Fibroblast of skin of left biceps (primary cell): ENCODE measurements at regions not wholly inside any gene's neighbourhood (a gene's known extent, or its start where the extent isn't known, plus 50 kb on each side); places are given as distances from the start of the nearest gene placed in this dataset.

Source experiments
- DNase-seq, 2 experiments: peaks; one replicate each; pipeline ENCODE4 v3.0.0-alpha.2; 2013; ENCODE audit warnings: low read depth in 2 of 2

DNA sequence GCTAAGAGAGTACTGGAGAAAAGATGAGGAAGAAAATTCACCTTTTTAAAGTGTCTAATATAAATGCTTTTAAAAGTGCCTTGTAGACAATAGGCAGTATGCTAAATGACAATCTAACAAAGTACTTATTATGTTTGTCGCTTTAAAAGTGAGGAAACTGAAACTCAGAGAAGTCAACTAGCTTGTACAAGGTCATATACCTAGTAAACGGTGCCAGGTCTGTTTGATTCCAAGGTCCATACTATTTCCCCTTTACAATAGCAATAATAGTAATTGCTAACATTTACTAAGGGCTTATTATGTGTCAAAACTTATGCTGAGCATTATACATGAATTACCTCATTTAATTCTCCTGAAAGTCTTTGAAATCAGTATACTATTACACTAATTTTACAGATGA is 328.6 kb upstream of the SLC24A2 start:
- no peak for DNase-seq

DNA sequence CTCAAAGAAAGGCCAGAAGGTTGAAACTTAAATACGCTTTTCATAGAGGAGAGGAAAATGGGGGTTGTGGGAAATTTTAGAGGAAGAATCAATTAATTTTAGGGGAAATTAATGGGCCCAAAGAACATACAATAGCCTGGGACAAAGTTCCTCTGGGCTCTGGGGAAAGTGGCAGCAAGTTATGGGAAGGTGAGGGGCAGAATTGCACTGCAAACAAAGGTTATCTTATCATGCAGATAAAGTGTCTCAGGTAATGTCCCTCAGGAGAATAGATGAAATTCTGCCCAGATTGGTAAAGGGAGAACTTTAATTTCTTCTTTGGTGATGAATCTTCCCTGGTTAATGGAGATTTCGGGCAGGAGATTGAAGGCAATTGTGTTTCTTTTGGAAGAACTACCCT is 326.1 kb upstream of the SLC24A2 start:
- no peak for DNase-seq

DNA sequence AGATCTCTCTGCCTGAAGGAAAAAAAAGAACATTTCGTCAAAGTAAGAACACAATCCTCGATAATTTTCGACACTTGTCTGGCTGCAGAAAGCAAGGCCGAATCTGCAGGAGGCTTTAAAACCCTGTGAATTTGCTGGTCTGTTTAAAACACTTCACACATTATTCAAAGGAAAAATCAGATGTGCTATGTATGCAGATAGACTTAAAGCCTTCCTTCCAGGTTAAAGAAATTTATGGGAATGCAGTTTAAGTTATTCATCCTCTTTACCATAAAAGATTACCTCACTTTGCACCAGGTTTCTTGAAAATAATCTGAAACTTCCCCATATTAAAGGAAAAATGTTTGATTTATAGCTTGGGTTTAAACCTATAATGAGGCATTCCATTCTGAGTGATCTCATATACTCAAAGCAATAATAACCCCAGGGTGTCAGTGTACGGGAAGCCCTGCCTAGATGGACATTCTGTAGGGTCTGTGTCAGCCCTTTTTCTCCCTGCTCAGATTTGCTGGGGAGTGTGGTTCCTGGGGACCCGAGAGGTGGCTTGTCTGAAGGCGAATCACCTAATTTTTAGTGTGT is 323.5 kb upstream of the SLC24A2 start:
- DNase-seq, result no peak

DNA sequence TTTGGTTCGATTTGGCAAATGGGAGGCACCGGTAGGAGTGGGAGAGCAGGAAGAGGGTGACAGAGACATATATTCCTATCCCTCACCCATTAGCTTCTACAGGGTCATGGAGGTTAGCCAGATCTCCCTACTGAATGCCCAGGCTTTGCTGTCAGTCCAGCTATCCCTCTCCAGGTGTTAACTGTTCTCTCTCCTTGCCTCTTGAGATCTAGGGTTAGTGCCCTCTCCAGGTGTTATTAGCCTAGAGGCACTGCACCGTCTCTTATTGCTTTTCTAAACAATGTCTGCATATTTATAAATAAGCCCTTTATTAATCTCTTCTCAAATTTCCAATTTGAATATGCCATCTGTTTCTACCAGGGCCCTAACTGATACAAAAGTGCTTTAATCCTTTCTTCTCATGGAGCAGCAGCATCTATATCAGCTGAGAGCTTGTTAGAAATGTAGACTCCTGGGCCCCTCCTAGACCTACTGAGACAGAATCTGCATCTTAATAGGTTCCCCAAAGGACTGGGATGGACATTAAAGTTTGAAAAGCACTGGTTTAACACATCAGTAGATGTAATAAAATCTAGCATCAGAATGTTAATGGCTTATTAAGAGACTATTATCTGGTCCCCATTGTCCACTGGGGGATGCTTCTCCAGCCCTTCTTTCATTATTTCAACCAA is 322.5 kb upstream of the SLC24A2 start:
- DNase-seq, result no peak

DNA sequence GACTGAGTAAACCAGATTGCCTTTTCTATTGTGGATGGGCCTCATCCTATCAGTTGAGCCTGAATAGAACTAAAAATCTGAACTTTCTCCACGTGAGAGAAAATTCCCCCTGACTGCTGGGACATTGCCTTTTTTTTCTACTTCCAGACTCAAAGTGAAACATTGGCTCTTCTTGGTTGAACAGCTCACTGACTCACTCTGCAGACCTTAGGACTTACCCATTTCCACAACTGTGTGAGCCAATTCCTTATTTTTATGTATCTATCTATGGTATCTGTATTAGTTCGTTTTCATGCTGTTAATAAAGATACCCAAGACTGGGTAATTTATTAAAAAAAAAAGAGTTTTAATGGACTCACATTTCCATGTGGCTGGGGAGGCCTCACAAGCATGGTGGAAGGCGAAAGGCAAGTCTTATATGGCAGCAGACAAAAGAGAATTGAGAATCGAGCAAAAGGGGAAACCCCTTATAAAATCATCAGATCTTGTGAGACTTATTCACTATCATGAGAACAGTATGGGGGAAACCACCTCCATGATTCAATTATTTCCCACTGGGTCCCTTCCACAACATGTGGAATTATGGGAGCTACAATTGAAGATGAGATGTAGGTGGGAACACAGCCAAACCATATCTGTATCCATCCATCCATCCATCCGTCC is 306.7 kb upstream of the SLC24A2 start:
- DNase-seq, result no peak

DNA sequence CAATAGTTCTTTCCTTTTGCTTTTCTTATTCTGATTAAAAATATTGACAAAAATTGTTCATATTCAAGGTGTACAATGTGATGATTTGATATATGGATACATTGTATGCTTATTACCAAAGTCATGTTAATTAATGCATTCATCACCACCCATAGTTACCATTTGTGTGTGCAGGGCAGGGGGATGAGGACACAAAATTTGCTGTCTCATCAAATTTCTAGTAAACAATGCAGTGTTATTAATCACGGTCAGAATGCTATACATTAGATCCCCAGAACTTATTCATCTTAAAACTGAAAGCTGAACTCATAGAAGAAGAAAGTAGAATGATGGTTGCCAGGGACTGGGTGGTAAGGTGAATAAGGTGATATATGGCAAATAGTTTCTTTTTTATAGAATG is 303.7 kb upstream of the SLC24A2 start:
- no peak for DNase-seq

DNA sequence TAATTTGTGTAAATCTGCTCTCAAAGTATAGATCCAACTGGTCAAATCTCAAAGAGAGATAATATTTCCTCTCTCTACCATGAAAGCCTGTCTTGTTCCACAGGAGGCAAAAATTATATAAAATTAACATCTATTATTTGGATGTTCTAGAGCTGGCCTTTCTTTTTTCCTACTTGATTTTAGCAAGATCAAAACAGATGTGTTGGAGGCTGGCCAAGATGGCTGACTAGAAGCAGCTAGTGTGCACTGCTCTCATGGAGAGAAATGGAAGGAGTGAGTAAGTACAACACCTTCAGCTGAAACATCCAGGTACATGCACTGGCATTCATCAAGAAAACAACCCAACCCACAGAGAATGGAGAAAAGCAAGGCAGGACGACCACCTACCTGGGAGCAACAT is 298.6 kb upstream of the SLC24A2 start:
- DNase-seq, result no peak

DNA sequence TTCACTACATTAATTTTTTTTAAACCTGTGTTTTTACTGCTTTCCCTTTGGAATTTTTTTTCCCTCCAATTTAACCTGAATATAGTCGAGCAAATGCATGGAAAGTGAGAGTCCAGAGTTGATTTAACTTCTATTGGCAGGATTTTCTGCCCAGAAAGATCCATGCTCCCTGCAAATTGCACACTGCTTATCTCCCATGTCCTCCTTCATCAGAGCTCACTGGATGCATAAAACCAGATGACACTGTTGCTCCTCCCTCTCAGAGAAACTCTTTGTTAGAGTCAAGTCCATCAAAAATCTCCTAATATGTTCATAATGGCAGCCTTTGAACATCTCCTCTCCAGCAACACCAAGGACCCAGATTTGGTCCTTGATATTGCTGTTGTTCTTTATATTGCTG is 297.0 kb upstream of the SLC24A2 start:
- DNase-seq, result no peak

DNA sequence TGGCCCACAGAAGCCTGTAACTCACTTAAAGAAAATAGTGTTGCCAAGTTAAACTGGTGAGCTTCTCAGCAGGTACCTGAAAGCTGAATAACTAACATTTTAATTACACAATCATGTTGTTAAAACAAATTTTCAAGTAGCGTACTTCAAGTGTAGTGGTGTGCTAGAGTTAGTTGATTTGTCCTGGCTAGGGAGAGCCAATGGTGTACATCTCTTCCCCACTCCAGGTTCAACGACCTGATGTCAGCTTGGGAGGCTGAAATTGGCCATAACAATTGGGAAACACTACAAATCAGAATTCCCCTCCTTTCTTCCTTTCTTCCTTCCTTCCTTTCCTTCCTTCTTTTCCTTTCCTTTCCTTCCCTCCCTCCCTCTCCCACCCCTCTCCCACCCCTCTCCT is 295.3 kb upstream of the SLC24A2 start:
- no peak for DNase-seq

DNA sequence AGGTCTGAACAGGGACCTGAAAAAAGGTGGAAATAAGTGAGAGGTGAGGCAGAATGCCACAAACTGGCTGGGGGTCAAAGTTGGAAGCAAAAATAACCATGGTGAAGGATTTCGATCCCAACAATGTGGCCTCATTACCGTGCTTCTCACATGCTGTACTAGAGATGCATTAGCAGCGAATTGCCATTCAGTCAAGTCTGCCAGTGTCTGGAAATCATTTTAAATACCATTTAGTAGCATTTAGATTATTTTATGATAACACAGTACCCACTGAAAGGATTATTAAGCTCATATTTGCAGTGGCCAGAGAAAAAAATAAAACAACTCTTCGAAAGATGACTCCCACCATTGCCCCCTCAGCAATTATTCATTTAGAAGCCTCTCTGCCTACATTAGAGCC is 294.6 kb upstream of the SLC24A2 start:
- DNase-seq, result no peak

DNA sequence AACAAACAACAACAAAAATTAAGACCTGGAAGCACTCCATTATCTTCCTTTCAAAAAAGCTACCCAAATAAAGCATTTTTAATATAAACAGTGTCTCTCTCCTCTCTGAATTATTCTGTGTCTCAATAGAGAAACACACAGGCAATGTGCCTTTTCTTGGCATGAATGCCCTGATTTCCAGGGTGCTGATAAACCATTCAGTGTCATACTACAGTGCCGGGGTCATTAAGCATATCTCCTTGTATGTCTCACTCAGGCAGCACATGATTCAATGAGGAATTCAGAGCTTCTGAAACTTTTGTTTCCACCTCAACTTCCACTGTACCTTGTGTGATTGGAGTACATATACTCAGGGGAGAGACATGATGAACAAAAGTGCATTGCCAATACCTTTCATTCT is 294.0 kb upstream of the SLC24A2 start:
- no peak for DNase-seq

DNA sequence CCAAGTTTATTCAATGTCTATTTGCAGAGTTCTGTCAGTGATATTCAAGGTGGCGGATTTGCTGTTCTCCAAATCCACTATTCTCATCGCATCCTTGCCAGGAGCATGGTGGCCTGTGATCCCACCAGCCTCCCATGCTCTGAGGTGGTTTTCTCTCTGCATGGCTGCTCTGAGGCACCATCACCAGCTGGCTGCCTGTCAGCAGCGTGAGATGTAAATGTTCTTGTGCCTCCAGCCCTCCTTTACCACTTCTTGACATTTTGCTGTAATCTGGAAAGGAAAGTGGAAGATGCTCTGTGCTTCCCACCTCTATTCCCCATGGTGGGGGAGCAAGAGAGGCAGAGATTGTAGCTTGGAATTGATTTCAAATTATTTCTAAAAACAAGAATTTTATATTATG is 293.6 kb upstream of the SLC24A2 start:
- no peak for DNase-seq

DNA sequence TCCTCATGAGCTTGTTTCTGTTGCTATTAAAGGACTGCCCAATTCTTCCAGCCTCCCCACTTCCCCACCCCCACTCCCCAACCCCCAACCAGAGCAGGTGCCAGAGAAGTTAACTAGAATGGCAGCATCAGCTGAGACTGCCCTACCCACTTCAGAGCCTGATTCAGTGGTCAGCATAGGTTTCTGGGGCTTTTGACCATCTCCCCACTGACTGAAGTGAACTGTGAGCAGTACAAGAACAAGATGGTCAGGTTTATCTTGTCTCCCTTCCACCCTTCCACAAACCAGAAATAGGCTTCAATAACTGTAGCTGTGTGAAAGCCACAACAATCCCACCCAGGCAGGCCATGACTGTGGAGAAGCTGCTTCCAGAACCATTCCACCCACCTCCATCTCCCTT is 289.4 kb upstream of the SLC24A2 start:
- no peak for DNase-seq

DNA sequence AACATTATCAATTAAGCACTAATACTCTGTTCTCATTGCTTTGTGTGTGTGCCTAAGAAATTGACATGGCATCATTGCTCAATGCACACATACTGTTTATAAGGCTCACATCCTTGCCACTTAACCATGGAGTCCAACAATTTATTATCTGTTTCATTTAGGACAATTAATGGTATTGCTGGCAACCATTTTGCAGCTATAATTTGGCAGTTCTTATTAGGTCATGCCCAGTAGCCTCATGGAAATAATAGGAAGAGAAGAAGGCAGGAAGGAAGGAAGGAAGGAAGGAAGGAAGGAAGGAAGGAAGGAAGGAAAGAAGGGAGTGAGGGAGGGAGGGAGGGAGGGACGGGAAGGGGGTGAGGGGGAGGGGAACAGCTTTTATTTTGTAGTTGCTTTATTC is 285.5 kb upstream of the SLC24A2 start:
- no peak for DNase-seq

DNA sequence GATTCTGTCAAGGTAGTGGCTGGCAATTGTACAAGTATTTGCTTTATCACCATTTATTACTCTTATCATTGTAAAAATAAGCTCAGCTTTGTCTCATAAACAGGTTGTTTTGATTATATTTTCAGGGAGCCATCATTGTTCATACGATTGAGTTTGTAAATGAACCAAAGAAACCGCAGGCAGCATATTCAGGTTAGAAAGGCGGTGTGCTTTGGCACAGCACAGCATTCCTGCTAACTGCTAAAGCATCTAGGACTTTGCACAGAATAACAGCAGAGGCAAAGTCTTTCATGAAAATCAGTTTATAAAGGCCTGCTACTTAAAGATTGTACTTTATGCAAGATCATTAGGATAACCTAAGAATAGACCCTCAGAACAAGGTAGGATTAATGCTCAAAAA is 281.5 kb upstream of the SLC24A2 start:
- DNase-seq, result no peak

DNA sequence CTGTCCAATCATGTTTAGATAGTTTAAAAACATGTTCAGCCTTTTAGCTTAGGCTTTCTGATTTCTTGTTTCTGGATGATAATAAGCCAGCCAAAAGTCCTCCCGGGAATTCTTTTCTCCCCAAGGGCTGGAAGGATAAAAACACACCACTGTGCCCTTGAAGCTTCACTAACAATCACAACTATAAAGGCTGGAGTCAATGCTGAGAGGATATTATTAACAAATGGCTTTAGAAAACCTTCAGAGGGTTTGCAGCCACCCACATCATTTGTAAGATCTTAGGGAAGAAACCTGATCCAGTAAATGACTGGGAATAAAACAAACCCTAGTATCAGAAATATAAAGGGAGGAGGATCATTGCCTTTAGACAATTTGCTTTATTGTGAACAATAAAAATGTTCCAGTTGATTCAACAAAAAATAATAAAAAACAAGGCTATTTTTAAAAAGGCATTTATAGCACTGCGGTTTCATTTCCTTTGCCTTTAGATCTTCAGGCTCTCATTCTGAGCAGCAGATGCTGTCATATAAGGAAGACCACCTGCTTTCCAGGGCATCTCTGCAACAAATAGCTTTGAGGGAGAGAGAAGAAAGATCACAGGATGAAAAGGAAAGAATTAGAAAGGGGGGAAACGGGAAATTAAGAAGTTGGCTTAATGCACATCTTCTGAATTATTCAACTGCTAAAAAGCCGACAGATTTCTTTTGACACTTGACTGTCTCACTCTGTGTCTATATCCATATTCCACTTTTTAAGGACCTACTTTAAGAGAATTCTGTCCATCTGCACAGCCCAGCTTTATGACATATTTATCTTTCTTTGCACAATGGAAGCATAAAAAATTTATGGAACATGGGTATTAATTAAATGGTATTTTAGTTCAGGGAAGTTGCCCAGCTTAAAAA is 277.2 kb upstream of the SLC24A2 start:
- DNase-seq, result no peak

DNA sequence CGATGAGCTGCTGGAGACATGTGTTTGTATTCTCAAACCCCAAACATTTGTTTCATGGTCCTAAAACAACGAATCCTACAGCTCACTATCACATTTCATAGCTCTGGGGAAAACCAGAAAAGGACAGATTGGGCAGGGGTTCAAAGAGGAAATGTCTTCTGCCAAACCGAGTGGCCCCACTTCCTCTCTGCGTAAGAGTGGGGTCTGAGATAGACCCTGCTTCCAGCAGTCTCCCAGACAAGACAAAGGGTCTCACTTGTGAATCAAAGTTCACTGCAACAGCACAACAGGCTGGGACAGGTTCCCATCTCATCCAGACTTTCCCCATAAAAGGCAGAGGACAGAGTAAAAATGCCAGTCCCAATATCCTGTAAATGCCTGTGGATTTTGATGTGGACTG is 276.2 kb upstream of the SLC24A2 start:
- no peak for DNase-seq

DNA sequence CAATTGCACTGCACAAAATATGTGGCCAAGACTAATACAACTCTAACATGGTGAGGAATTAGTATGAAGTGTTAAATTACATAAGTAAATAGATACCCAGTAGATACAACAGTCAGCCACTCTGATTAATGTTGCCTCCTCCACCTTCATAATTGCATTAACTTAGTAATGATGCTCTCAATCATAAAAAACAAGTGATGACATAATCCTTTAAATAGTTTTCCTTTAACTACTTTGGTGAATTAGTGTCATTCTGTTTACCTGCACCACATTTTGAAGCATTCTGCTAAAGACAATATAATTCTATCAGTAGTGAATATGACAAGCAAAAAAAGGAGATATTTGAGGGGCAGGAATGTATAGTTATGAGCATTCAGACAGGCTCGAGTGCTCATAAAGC is 265.9 kb upstream of the SLC24A2 start:
- no peak for DNase-seq

DNA sequence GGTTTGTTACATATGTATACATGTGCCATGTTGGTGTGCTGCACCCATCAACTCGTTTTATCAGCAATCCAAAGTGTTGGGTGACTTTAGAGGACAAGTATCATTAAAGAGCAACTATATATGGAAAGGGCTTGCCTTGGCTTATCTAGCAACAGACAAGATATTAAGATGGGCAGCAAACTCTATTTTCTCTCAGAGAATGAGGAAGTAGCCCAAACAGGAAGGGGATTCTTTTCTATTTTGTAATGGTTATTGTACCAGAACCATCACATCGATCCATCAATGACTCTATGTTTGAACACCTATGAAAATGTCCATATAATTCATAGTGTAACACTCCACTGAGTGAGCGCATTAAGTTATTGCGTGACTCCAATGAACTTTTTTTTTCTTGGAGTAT is 260.1 kb upstream of the SLC24A2 start:
- DNase-seq, result no peak

DNA sequence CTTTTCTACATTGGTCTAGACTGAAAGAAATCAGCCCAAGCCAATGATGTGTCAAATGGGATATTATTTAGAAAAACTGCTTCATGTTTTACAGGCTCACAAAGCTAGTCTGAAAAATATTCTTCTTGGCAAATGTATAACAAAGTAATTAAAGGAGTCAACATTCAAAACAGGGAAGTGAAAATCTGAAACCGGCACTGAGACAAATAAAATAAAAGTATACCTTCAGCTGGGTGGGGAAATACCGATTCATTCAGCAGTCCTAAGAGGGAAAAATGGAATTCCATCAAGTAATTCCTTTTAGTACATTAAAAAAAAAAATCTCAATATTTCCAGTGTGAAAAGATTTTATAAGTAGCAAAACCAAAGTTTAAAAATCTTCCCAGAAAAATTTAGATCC is 259.6 kb upstream of the SLC24A2 start:
- DNase-seq, result no peak

DNA sequence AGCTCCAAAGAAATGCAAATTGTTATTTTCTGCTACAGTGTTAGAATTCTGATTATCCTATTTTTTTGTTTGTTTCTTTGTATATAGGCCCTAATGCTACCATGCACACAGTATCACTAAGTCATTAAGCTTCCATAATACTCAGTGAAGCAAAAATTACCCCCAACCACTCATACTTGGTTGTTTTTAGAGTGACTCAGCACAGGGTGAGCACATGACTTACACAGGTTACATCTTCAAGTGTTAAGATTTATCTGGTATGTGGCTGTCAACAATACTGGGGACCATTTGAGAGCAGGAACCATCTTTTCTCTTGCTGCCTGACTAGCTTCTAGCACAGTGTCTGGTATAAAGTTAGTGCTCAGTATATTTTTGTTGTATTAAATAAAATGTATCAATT is 255.8 kb upstream of the SLC24A2 start:
- no peak for DNase-seq

DNA sequence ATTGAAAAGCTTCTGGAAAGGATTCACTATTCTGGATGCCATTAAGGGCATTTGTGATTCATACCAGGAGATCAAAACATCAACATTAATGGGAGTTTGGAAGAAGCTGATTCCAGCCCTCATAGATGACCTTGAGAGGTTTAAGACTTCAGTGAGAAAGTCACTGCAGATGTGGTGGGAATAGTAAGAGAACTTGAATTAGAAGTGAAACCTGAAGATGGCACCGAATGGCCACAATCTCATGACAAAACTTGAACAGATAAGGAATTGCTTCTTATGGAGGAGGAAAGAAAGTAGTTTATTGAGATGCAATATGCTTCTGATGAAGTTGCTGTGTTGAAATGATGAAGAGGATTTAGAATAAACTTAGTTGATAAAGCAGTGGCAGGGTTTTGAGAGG is 254.6 kb upstream of the SLC24A2 start:
- no peak for DNase-seq

DNA sequence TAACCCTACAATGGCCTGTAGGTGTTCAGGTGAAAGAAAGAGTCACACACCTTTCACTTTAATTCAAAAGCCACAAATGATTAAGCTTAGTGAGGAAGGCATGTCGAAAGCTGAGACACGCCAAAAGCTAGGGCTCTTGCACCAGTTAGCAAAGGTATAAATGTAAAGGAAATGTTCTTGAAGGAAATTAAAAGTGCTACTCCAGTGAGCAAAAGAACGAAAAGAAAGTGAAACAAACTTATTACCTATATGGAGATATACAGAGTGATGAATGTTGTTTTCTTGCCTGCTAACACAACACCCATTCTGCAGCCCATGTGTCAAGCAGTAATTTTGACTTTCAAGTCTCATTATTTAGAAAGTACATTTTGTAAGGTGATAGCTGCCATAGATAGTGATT is 254.2 kb upstream of the SLC24A2 start:
- DNase-seq, result no peak
